ENCODE measurements at regions not wholly inside any gene's neighbourhood (a gene's known extent, or its start where the extent isn't known, plus 50 kb on each side); places are given as distances from the start of the nearest gene placed in this dataset.

GRCh38 chr3:41118461-41119390 lies 80.6 kb upstream of the CTNNB1 start:
- no peak for DNase-seq

GRCh38 chr3:41120460-41120859 lies 78.8 kb upstream of the CTNNB1 start:
- DNase-seq: no peak

- no peak for DNase-seq
These were observed 74.0 kb upstream of the CTNNB1 start for GRCh38 chr3:41125258-41125657.

- no peak for DNase-seq
These were observed 72.8 kb upstream of the CTNNB1 start for GRCh38 chr3:41126472-41126871.

GRCh38 chr3:41126961-41127360 lies 72.3 kb upstream of the CTNNB1 start:
- DNase-seq: no peak

GRCh38 chr3:41127414-41127813 lies 71.9 kb upstream of the CTNNB1 start:
- DNase-seq: no peak

GRCh38 chr3:41129731-41130130 lies 69.6 kb upstream of the CTNNB1 start:
- no peak for DNase-seq

GRCh38 chr3:41131224-41131623 lies 68.1 kb upstream of the CTNNB1 start:
- DNase-seq: no peak

GRCh38 chr3:41137686-41138111 lies 61.6 kb upstream of the CTNNB1 start:
- DNase-seq: no peak

- no peak for DNase-seq
These were observed 61.2 kb upstream of the CTNNB1 start for GRCh38 chr3:41138146-41138545.

- no peak for DNase-seq
These were observed 60.7 kb upstream of the CTNNB1 start for GRCh38 chr3:41138601-41139000.

GRCh38 chr3:41140242-41140641 lies 59.1 kb upstream of the CTNNB1 start:
- no peak for DNase-seq

- no peak for DNase-seq
These were observed 57.7 kb upstream of the CTNNB1 start for GRCh38 chr3:41141433-41142167.

- no peak for DNase-seq
These were observed 55.8 kb upstream of the CTNNB1 start for GRCh38 chr3:41143421-41144031.

- DNase-seq: no peak
These were observed 54.7 kb upstream of the CTNNB1 start for GRCh38 chr3:41144631-41145030.

- DNase-seq: no peak
These were observed 50.8 kb upstream of the CTNNB1 start for GRCh38 chr3:41148478-41148877.

GRCh38 chr3:41148901-41149300 lies 50.4 kb upstream of the CTNNB1 start:
- DNase-seq: no peak

Measured in stimulated activated naive CD4-positive, alpha-beta T cell treated with Interleukin-2 at 50 U/mL for 16 hours (primary cell).